ENCODE measurements at regions not wholly inside any gene's neighbourhood (a gene's known extent, or its start where the extent isn't known, plus 50 kb on each side); places are given as distances from the start of the nearest gene placed in this dataset.

DNA sequence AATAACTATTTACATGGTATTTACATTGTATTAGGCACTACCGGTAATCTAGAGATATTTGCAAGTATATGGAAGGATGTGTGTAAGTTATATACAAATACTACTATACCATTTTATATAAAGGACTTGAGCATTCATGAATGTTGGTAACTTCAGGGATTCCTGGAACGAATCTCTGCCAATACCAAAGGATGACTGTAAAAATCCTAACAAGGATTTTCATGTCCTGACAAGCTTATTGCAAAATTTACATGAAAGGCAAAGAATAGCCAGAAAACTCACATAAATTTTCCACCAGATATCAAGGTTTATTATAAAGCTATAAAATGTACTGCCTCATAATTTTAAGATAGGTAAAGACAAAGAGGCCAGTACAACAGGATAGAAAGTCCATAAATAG is 325.2 kb upstream of the NRIP1 start:
- H4K8ac ChIP-seq (replicated peaks; ENCODE audit: insufficient read length, low read depth, low read length), result no peak overlapping the region
- H4K20me1 ChIP-seq (ENCODE audit: control insufficient read depth, insufficient read depth, insufficient read length), result no peaks in the 10 kb centered on the region
- Mint-ChIP-seq H3K27ac (no peak overlapping the region), H3K36me3 (ENCODE audit: insufficient read depth in 1 of 3, low read depth in 3 of 3) (peaks cover 2 to 13% (median 2%) of the 10 kb centered on the region in 3 experiments; a peak in 4 of 7 replicates), H3K9me3 (peaks cover 4 to 14% of the 10 kb centered on the region in 2 experiments), H3K4me1 (peaks cover 0 to under 1% of the 10 kb centered on the region in 2 experiments; a peak in 3 of 4 replicates), H3K4me3 (no peak overlapping the region), H3K27me3 (ENCODE audit: low read depth) (no peaks in the 10 kb centered on the region; the same call in 1 of the 2 replicates)
- H2BK12ac ChIP-seq (ENCODE audit: insufficient read length, low read depth, low read length), result no peak overlapping the region
- H3K9me3 ChIP-seq (ENCODE audit: control insufficient read depth, low read depth, low read length), result no peaks in the 10 kb centered on the region
- TF ChIP-seq, protein P1, sequence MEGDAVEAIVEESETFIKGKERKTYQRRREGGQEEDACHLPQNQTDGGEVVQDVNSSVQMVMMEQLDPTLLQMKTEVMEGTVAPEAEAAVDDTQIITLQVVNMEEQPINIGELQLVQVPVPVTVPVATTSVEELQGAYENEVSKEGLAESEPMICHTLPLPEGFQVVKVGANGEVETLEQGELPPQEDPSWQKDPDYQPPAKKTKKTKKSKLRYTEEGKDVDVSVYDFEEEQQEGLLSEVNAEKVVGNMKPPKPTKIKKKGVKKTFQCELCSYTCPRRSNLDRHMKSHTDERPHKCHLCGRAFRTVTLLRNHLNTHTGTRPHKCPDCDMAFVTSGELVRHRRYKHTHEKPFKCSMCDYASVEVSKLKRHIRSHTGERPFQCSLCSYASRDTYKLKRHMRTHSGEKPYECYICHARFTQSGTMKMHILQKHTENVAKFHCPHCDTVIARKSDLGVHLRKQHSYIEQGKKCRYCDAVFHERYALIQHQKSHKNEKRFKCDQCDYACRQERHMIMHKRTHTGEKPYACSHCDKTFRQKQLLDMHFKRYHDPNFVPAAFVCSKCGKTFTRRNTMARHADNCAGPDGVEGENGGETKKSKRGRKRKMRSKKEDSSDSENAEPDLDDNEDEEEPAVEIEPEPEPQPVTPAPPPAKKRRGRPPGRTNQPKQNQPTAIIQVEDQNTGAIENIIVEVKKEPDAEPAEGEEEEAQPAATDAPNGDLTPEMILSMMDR (conservative IDR thresholded peaks at IDR 0.05), result no peak
- no peak overlapping the region for H3K14ac ChIP-seq (ENCODE audit: insufficient read depth, low read length)
- H2BK20ac ChIP-seq (ENCODE audit: low read depth, low read length, poor library complexity, severe bottlenecking), result no peak overlapping the region
- no peak overlapping the region for H4K91ac ChIP-seq (ENCODE audit: insufficient read length, low read depth, low read length)
- H3K9ac ChIP-seq (ENCODE audit: extremely low read depth, insufficient read length, low read length), result no peak overlapping the region
- no peak overlapping the region for H2BK120ac ChIP-seq (ENCODE audit: low read depth, low read length, poor library complexity, severe bottlenecking)
- H2AFZ ChIP-seq (ENCODE audit: low read length), result no peak overlapping the region
- no peaks in the 10 kb centered on the region for H3K79me2 ChIP-seq (ENCODE audit: insufficient read depth, low read length)
- H2BK5ac ChIP-seq (ENCODE audit: insufficient read length, low read length), result no peak overlapping the region
- no peak overlapping the region for H2BK15ac ChIP-seq (ENCODE audit: low read depth, low read length)
- H3K56ac ChIP-seq (ENCODE audit: insufficient read length, low read depth, low read length), result no peak overlapping the region
- H3K18ac ChIP-seq (ENCODE audit: insufficient read length, low read depth, low read length), result no peak overlapping the region
- H3K4me1 ChIP-seq (ENCODE audit: insufficient read depth, low read length), result no peaks in the 10 kb centered on the region
- H2AK5ac ChIP-seq (ENCODE audit: insufficient read length, low read length), result no peak overlapping the region
- no CpG with 5 or more reads among the region's 2 CpGs for WGBS (ENCODE audit: extremely low coverage, insufficient read length, low lambda C conversion rate)
- DNase-seq, result no peak
- no peak overlapping the region for H4K5ac ChIP-seq (ENCODE audit: insufficient read length, low read depth, low read length)
- H3K4me2 ChIP-seq (ENCODE audit: insufficient read depth, insufficient read length, low read length), result no peak overlapping the region
- no peaks in the 10 kb centered on the region for H3K23me2 ChIP-seq (ENCODE audit: insufficient read length, low read depth, low read length, poor library complexity, severe bottlenecking)
- H3T11ph ChIP-seq (ENCODE audit: low read length), result no peak overlapping the region
- H3K4ac ChIP-seq (ENCODE audit: low read depth, low read length), result no peak overlapping the region
- H3K27me3 ChIP-seq (ENCODE audit: insufficient read depth, low read length), result no peaks in the 10 kb centered on the region
- H3K79me1 ChIP-seq (ENCODE audit: insufficient read depth, low read depth, low read length, poor library complexity, severe bottlenecking), result no peaks in the 10 kb centered on the region
- H3K23ac ChIP-seq (ENCODE audit: insufficient read length, low read depth, low read length), result no peak overlapping the region
- H3K27ac ChIP-seq (ENCODE audit: insufficient read length, low read depth, low read length), result no peak overlapping the region
